GM19043 (cell line): ENCODE measurements at regions not wholly inside any gene's neighbourhood (a gene's known extent, or its start where the extent isn't known, plus 50 kb on each side); places are given as distances from the start of the nearest gene placed in this dataset.

Experiments
- ATAC-seq: cut with Tn5 transposase; IDR thresholded peaks from one replicate; pipeline ENCODE4 v1.9.1; 2021; ENCODE audit warnings: low read depth; ENCODE audit not compliant: unreplicated experiment

DNA sequence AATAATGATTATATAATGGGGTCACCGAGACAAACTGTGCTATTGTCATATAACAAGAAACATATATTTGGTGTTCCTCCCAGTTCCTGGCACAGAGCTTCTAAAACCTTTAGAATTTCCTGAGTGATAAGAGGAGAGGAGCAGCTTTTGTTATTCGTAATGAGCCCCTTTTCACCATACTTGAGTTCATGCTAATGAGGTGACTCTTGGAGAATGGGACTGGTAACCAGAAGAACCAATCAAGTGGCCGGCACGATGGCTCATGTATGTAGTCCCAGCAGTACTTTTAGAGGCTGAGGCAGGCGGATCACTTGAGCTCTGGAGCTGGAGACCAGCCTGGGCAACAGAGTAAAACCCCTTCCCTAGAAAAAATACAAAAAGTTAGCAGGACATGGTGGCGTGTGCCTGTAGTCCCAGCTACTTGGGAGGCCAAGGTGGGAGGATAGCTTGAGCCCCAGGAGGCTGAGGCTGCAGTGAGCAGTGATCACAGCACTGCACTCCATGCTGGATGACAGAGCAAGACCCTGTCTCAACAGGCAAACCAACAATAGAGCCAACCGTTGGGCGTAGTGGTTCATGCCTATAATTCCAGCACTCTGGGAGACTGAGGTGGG lies 62.7 kb upstream of the FTH1 start:
- ATAC-seq: no peak

- no peak for ATAC-seq
These were observed 59.4 kb upstream of the FTH1 start for GRCh38 chr11:62026739-62027370.

- peak; percentile 84 for ATAC-seq
These were observed 58.2 kb upstream of the FTH1 start for GRCh38 chr11:62025487-62026105.

DNA sequence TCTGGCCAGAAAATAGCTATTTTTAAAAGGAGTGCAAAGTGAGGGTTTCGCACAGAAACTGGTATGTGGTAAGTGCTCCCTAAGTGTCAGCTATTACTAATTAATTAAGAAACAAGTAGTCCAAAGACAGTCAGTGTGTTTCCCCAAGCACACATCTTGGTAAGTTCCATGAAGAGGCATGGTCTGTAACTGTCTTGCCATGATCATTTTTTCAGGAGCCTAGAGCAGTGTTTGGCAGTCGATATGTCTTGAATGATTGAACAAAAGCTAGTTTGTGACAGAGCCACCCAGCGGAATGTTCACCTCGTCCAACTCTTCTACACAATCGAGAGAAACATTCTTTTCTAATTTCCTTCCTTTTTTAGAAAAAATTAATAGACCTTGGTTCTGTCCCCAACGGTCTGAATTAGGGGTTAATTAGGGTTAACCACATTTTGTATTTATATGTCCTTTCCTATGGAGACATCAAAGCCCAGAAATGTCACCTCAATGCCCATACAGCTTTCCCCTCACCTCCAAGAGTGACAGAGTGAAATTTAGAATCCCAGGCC lies 57.6 kb upstream of the FTH1 start:
- no peak for ATAC-seq

- ATAC-seq: no peak
These were observed 54.8 kb upstream of the FTH1 start for GRCh38 chr11:62022211-62022610.

- no peak for ATAC-seq
These were observed 53.2 kb upstream of the FTH1 start for GRCh38 chr11:62020661-62021060.

- ATAC-seq: no peak
These were observed 51.7 kb upstream of the FTH1 start for GRCh38 chr11:62018981-62019664.

GRCh38 chr11:62017878-62018655 lies 50.6 kb upstream of the FTH1 start:
- no peak for ATAC-seq
